ENCODE measurements at regions not wholly inside any gene's neighbourhood (a gene's known extent, or its start where the extent isn't known, plus 50 kb on each side); places are given as distances from the start of the nearest gene placed in this dataset.
"Not testable (repeated sequence)": the region's sequence is repeated elsewhere in the genome, so short reads cannot be mapped to it uniquely, and the experiment has no call there.

- TF ChIP-seq REST (IDR thresholded peaks at IDR 0.05; ENCODE audit: insufficient replicate concordance, low read depth), result no peak
- TF ChIP-seq POLR2AphosphoS5 (IDR thresholded peaks at IDR 0.05; ENCODE audit: low read depth), result no peak
- no peak for TF ChIP-seq SPI1 (IDR thresholded peaks at IDR 0.05; ENCODE audit: borderline replicate concordance, low read depth)
- no peak for TF ChIP-seq GABPA (IDR thresholded peaks at IDR 0.05; ENCODE audit: low read depth)
- Histone ChIP-seq H3K4me3 (replicated peaks; ENCODE audit: insufficient read depth, low read length) (no peak overlapping the region), H3K27ac (replicated peaks) (peak overlapping the region; percentile 93), H3K27me3 (ENCODE audit: insufficient read depth, poor library complexity, severe bottlenecking) (no peaks in the 10 kb centered on the region)
- DNase-seq (ENCODE audit: low read depth in 1 of 2, low spot score in 1 of 2), result peak in 1 of 2 experiments; percentile 52
These were observed 60.3 kb upstream of the FNDC3B start for GRCh38 chr3:171979081-171979480.

- peak in 1 of 2 experiments; percentile 91 for DNase-seq (ENCODE audit: low read depth in 1 of 2, low spot score in 1 of 2)
- Histone ChIP-seq H3K27me3 (ENCODE audit: insufficient read depth, poor library complexity, severe bottlenecking) (no peaks in the 10 kb centered on the region), H3K27ac (replicated peaks) (peak overlapping the region; percentile 93), H3K4me3 (replicated peaks; ENCODE audit: insufficient read depth, low read length) (no peak overlapping the region)
- TF ChIP-seq GABPA (IDR thresholded peaks at IDR 0.05; ENCODE audit: low read depth) (no peak), REST (IDR thresholded peaks at IDR 0.05; ENCODE audit: insufficient replicate concordance, low read depth) (peak; percentile 6), CTCF (IDR thresholded peaks at IDR 0.05; ENCODE audit: insufficient read depth, low read length) (no peak), POLR2AphosphoS5 (IDR thresholded peaks at IDR 0.05; ENCODE audit: low read depth) (peak; percentile 85), SPI1 (IDR thresholded peaks at IDR 0.05; ENCODE audit: borderline replicate concordance, low read depth) (peak; percentile 57; the same call in 1 of the 2 replicates)
These were observed 58.7 kb upstream of the FNDC3B start for GRCh38 chr3:171980578-171981270.

- TF ChIP-seq GABPA (IDR thresholded peaks at IDR 0.05; ENCODE audit: low read depth) (no peak), POLR2AphosphoS5 (IDR thresholded peaks at IDR 0.05; ENCODE audit: low read depth) (no peak), CTCF (IDR thresholded peaks at IDR 0.05; ENCODE audit: insufficient read depth, low read length) (no peak)
- H3K27ac ChIP-seq (replicated peaks), result peak overlapping the region; percentile 93
- peak in 1 of 2 experiments; percentile 26 for DNase-seq (ENCODE audit: low read depth in 1 of 2, low spot score in 1 of 2)
- H3K27me3 ChIP-seq (ENCODE audit: insufficient read depth, poor library complexity, severe bottlenecking), result no peaks in the 10 kb centered on the region
- no peak overlapping the region for H3K4me3 ChIP-seq (replicated peaks; ENCODE audit: insufficient read depth, low read length)
These were observed 58.1 kb upstream of the FNDC3B start for GRCh38 chr3:171981271-171981605.

- Histone ChIP-seq H3K27ac (replicated peaks) (peak overlapping the region; percentile 91), H3K27me3 (ENCODE audit: insufficient read depth, poor library complexity, severe bottlenecking) (no peaks in the 10 kb centered on the region), H3K4me3 (replicated peaks; ENCODE audit: insufficient read depth, low read length) (no peak overlapping the region)
- DNase-seq (ENCODE audit: low read depth in 1 of 2, low spot score in 1 of 2), result no peak
- TF ChIP-seq GABPA (IDR thresholded peaks at IDR 0.05; ENCODE audit: low read depth) (no peak), CTCF (IDR thresholded peaks at IDR 0.05; ENCODE audit: insufficient read depth, low read length) (no peak), POLR2AphosphoS5 (IDR thresholded peaks at IDR 0.05; ENCODE audit: low read depth) (no peak), SPI1 (IDR thresholded peaks at IDR 0.05; ENCODE audit: borderline replicate concordance, low read depth) (no peak), REST (IDR thresholded peaks at IDR 0.05; ENCODE audit: insufficient replicate concordance, low read depth) (no peak)
These were observed 56.5 kb upstream of the FNDC3B start for GRCh38 chr3:171982828-171983227.

- H3K4me3 ChIP-seq (replicated peaks; ENCODE audit: insufficient read depth, low read length); H3K27me3 ChIP-seq (ENCODE audit: insufficient read depth, poor library complexity, severe bottlenecking): not testable (repeated sequence)
- peak in 1 of 2 experiments; percentile 81 for DNase-seq (ENCODE audit: low read depth in 1 of 2, low spot score in 1 of 2)
- H3K27ac ChIP-seq (replicated peaks), result peak overlapping the region; percentile 91
These were observed 55.7 kb upstream of the FNDC3B start for GRCh38 chr3:171983685-171984084.

Measured in HL-60 (cell line).